Tibial nerve (tissue), 4 donors: ENCODE measurements at regions not wholly inside any gene's neighbourhood (a gene's known extent, or its start where the extent isn't known, plus 50 kb on each side); places are given as distances from the start of the nearest gene placed in this dataset.

Experiments used
- EP300 ChIP-seq, 2 donors: sonication (generic); formaldehyde crosslinking; IDR thresholded peaks; one replicate each; pipeline ENCODE4 v1.6.1; 2017; ENCODE audit warnings: antibody characterized with exemption in 2 of 2, mild to moderate bottlenecking in 1 of 2
- TF ChIP-seq, protein P1 (sequence below), 5 experiments: fragments of 200-600 bp in 3 of 5; fragments of 450-650 bp in 2 of 5; sonication (generic) in 3 of 5; IDR thresholded peaks; one replicate each; pipeline ENCODE4 v1.5.1; 2016 to 2019; ENCODE audit warnings: antibody characterized with exemption in 5 of 5, mild to moderate bottlenecking in 3 of 5, moderate library complexity in 2 of 5

DNA sequence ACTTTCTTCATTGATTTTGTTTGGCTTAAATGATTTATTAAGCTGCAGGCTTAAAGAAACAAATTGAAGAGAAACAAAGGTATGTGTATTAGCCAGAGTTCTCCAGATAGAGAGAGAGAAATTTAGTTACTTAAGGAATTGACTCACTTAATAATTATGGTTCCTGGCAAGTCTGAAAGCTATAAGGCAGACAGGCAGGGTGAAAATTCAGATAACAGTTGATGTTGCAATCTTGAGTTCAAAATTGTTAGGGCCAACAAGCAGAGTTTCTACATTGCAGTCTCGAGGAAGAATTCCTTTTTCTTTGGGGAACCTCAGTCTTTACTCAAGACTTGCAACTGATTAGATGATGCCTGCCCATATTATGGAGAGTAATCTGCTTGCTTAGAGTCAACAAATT is 593.5 kb downstream of the ADCYAP1 start:
- TF ChIP-seq, protein P1, sequence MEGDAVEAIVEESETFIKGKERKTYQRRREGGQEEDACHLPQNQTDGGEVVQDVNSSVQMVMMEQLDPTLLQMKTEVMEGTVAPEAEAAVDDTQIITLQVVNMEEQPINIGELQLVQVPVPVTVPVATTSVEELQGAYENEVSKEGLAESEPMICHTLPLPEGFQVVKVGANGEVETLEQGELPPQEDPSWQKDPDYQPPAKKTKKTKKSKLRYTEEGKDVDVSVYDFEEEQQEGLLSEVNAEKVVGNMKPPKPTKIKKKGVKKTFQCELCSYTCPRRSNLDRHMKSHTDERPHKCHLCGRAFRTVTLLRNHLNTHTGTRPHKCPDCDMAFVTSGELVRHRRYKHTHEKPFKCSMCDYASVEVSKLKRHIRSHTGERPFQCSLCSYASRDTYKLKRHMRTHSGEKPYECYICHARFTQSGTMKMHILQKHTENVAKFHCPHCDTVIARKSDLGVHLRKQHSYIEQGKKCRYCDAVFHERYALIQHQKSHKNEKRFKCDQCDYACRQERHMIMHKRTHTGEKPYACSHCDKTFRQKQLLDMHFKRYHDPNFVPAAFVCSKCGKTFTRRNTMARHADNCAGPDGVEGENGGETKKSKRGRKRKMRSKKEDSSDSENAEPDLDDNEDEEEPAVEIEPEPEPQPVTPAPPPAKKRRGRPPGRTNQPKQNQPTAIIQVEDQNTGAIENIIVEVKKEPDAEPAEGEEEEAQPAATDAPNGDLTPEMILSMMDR (IDR thresholded peaks at IDR 0.05) = no peak
- no peak for TF ChIP-seq EP300 (IDR thresholded peaks at IDR 0.05)
